ENCODE measurements at regions not wholly inside any gene's neighbourhood (a gene's known extent, or its start where the extent isn't known, plus 50 kb on each side); places are given as distances from the start of the nearest gene placed in this dataset.

DNA sequence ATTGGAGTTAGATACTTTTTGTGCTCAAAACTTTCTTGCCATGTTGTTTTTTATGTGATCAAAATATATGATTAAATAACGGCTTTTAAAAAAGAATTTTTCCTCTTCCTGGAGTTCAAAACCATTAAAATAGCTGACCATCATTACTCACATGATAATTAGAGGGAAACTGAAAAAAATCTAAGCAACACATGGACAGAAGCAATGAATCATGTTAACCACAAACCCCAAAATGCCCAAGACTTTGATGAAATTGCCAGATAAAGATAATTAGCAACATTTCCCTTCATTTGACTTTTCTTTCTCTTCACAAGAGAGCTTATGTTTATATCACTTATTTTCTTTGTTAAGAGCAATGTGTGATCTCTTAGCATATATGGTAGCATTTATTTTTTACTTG, 1294.2 kb downstream of the EFNA5 start:
- no peak overlapping the region for H3K4me3 ChIP-seq (ENCODE audit: low read depth, low read length)
- in situ Hi-C loops (cut with HindIII; ENCODE audit: low sequenced_read_pairs): no loop called here
- DNase-seq (ENCODE audit: low read depth): peak; percentile 70
- no peak for TF ChIP-seq CTCF (IDR thresholded peaks at IDR 0.05; ENCODE audit: low read depth, low read length, missing control alignments)

DNA sequence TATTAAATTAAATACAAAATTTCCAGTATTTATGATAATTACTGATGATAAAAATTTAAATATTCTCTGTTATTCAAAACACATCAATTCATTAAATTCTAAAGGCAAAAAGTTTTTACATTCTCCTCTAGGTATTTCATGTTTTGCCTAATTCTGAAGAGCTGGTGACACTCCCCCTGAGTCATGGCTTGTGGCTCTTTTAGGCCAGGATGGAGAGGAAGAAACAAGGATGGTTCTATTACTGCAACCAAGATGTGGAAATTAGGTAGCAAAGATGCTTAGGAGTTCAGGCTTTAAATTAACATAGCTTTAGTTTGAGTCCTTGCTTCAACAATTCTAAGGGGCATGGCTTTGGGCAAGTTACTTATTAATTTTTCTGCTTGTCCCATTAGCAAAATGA, 1295.8 kb downstream of the EFNA5 start:
- no peak for DNase-seq (ENCODE audit: low read depth)
- in situ Hi-C loops (cut with HindIII; ENCODE audit: low sequenced_read_pairs): no loop called here
- no peak overlapping the region for H3K4me3 ChIP-seq (ENCODE audit: low read depth, low read length)
- TF ChIP-seq CTCF (IDR thresholded peaks at IDR 0.05; ENCODE audit: low read depth, low read length, missing control alignments): no peak

DNA sequence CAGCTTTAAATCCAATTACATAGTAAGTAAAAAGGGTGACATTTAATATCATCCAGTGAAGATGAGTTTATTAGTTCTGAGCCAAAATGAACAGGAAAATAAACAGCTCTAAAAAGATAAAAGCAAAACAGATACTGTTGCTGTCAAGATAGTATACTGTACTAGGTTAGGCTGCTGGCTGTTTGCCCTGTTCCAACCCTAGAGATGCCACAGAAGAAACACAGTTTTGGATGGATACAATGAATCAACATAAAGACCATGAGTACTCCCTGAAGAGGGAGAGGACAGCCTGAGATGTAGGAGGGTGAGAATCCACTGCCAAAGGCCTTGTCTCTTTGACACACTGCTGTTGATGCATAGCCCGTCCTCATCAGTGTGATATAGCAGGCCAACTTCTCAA, 1302.7 kb downstream of the EFNA5 start:
- in situ Hi-C loops (cut with HindIII; ENCODE audit: low sequenced_read_pairs): no loop called here

GRCh38 chr5:106367281-106367680, 1303.5 kb downstream of the EFNA5 start:
- no peak overlapping the region for H3K4me3 ChIP-seq (ENCODE audit: low read depth, low read length)
- TF ChIP-seq CTCF (IDR thresholded peaks at IDR 0.05; ENCODE audit: low read depth, low read length, missing control alignments): no peak
- DNase-seq (ENCODE audit: low read depth): no peak
- in situ Hi-C loops (cut with HindIII; ENCODE audit: low sequenced_read_pairs): no loop called here

More for the DNA sequence above, 1302.7 kb downstream of the EFNA5 start:
- H3K4me3 ChIP-seq (ENCODE audit: low read depth, low read length): no peak overlapping the region
- no peak for DNase-seq (ENCODE audit: low read depth)
- no peak for TF ChIP-seq CTCF (IDR thresholded peaks at IDR 0.05; ENCODE audit: low read depth, low read length, missing control alignments)

DNA sequence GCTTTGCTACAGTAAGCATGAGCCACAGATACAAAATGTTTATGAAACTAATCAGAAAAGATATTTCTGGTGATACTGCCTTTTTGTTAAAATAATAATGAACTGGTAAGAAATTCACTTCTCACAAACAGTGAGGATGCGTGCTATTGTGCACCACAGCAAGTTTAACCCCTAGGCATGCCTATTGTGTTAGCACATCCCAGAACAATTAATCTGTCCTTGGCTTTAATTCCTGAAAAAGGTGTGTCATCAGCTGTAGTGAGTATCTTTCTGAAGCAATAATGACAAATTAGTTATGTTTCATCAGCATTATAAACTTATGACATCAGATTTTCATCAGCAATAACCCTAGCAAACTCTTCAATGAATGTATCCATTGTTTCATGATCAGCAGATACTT, 1307.2 kb downstream of the EFNA5 start:
- TF ChIP-seq CTCF (IDR thresholded peaks at IDR 0.05; ENCODE audit: low read depth, low read length, missing control alignments): no peak
- in situ Hi-C loops (cut with HindIII; ENCODE audit: low sequenced_read_pairs): no loop called here
- no peak overlapping the region for H3K4me3 ChIP-seq (ENCODE audit: low read depth, low read length)
- no peak for DNase-seq (ENCODE audit: low read depth)

DNA sequence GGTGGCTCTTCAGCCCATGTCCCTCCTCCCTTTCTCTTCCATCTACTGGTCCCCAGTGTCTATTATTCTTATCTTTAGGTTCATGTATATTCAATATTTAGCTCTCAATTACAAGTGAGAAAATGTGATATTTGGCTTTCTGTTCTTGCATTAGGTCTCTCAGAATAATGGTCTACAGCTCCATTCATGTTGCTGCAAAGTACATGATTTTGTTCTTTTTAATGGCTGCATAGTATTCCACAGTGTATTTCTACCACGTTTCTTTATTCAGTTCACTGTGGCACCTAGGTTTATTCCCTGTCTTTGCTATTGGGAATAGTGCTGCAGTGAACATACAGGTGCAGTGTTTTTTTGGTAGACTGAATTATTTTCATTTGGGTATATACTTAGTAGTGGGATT, 1308.8 kb downstream of the EFNA5 start:
- DNase-seq (ENCODE audit: low read depth): no peak
- in situ Hi-C loops (cut with HindIII; ENCODE audit: low sequenced_read_pairs): no loop called here
- TF ChIP-seq CTCF (IDR thresholded peaks at IDR 0.05; ENCODE audit: low read depth, low read length, missing control alignments): no peak
- no peak overlapping the region for H3K4me3 ChIP-seq (ENCODE audit: low read depth, low read length)

GRCh38 chr5:106331415-106331814, 1339.3 kb downstream of the EFNA5 start:
- no peak overlapping the region for H3K4me3 ChIP-seq (ENCODE audit: low read depth, low read length)
- DNase-seq (ENCODE audit: low read depth): peak; percentile 80
- in situ Hi-C loops (cut with HindIII; ENCODE audit: low sequenced_read_pairs): no loop called here
- TF ChIP-seq CTCF (IDR thresholded peaks at IDR 0.05; ENCODE audit: low read depth, low read length, missing control alignments): no peak
